ENCODE measurements at regions not wholly inside any gene's neighbourhood (a gene's known extent, or its start where the extent isn't known, plus 50 kb on each side); places are given as distances from the start of the nearest gene placed in this dataset.

DNA sequence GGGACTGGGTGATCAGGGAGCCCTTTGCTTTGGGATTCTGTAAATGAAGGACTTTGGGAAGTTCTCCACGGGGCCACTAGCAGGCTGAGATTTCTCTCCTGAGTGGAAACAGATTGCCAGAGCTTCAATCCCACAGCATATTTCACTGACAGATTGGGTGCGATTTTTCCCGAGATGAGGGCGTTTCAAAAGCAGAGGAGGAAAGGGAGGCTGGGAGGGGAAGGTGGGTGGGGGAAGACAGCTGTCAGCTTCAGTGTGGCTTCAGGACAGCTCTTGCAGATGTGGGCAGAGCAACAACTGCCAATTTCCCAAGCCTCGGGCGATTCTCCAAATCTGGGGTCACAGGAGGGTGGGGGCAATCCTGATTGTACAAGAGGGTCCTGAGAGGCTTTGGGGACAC is 258.5 kb upstream of the ADRA1B start:
- no peaks in the 10 kb centered on the region for H3K4me1 ChIP-seq
- TF ChIP-seq, protein P1, sequence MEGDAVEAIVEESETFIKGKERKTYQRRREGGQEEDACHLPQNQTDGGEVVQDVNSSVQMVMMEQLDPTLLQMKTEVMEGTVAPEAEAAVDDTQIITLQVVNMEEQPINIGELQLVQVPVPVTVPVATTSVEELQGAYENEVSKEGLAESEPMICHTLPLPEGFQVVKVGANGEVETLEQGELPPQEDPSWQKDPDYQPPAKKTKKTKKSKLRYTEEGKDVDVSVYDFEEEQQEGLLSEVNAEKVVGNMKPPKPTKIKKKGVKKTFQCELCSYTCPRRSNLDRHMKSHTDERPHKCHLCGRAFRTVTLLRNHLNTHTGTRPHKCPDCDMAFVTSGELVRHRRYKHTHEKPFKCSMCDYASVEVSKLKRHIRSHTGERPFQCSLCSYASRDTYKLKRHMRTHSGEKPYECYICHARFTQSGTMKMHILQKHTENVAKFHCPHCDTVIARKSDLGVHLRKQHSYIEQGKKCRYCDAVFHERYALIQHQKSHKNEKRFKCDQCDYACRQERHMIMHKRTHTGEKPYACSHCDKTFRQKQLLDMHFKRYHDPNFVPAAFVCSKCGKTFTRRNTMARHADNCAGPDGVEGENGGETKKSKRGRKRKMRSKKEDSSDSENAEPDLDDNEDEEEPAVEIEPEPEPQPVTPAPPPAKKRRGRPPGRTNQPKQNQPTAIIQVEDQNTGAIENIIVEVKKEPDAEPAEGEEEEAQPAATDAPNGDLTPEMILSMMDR (IDR thresholded peaks at IDR 0.05 in 8 of 11, conservative IDR thresholded peaks at IDR 0.05 in 3 of 11) = no peak
- TF ChIP-seq POLR2A (IDR thresholded peaks at IDR 0.05) (no peak), POLR2AphosphoS5 (IDR thresholded peaks at IDR 0.05) (no peak)
- DNase-seq = no peak
- no peak overlapping the region for H3K27ac ChIP-seq
- H3K36me3 ChIP-seq = no peaks in the 10 kb centered on the region
- WGBS, 5 donors = 62 to 86% (median 69%) methylated on average over 6 of the region's 6 CpGs
- H3K27me3 ChIP-seq (replicated peaks in 1 of 7) = no peaks in the 10 kb centered on the region
- H3K9me3 ChIP-seq = no peaks in the 10 kb centered on the region
- intact Hi-C loops (cut with DNase I; ENCODE audit: low total_unique reads) = no loop called here
- no peak overlapping the region for H3K4me3 ChIP-seq

DNA sequence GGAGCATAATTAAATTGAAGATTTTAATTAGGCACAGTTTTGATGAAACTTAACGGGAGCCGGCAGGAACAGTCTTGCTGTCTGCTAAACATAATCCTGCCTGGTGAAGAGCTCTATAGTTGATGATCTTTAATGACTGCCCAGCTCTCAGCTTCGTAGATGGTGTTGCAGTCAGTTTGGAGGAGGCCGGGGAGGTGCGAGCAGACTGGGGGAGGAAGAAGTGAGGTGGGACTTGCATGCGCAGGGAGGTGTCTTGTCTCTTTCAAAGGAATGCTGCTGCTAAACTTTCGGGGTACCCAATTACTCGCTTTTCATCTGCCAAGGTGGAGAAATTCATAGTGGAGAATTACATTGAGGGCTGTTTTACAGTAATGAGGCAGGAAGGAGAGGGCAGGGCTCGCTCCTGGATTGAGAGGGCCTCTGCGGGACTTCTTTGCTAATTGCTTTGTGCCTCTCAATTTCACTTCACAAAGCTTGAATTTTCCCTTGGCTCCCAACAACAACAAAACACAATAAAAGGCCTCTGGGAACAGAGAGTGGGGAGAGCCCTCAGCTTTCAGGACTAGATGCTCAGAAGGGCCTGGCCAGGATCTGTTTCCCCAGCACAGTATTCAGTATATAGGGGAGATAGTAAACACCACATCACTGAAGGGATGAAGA is 257.9 kb upstream of the ADRA1B start:
- no peak for TF ChIP-seq POLR2A (IDR thresholded peaks at IDR 0.05)
- TF ChIP-seq, protein P1 (IDR thresholded peaks at IDR 0.05 in 8 of 11, conservative IDR thresholded peaks at IDR 0.05 in 3 of 11) = no peak
- no peak for TF ChIP-seq POLR2AphosphoS5 (IDR thresholded peaks at IDR 0.05)
- H3K27ac ChIP-seq = no peak overlapping the region
- intact Hi-C loops (cut with DNase I; ENCODE audit: low total_unique reads) = no loop called here
- H3K36me3 ChIP-seq = no peaks in the 10 kb centered on the region
- H3K9me3 ChIP-seq = no peaks in the 10 kb centered on the region
- H3K4me1 ChIP-seq = no peaks in the 10 kb centered on the region
- H3K4me3 ChIP-seq = no peak overlapping the region
- no peaks in the 10 kb centered on the region for H3K27me3 ChIP-seq (replicated peaks in 1 of 7)
- no peak for DNase-seq
- WGBS, 5 donors = 81 to 88% (median 85%) methylated on average over 10 of the region's 10 CpGs

DNA sequence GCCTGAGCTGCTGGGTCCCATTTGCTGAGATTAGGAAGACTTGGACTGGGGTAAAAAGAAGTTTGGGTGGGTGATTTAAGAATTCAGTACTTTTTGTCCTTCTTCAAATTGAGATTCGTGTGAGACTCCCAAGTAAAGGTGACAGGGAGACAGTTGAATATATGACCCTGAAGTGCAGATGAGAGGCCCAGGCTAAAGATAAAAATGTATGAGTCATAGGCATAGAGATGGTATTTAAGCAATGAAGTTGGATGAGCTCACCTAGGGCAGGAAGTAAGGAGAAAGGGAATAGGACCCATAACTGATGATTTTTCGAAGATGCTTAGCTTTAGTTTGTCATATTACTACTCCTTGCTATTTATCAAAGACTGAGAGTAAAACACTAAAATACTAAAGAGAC is 255.9 kb upstream of the ADRA1B start:
- H3K36me3 ChIP-seq = no peaks in the 10 kb centered on the region
- no peak for DNase-seq
- intact Hi-C loops (cut with DNase I; ENCODE audit: low total_unique reads) = no loop called here
- H3K27me3 ChIP-seq (replicated peaks in 1 of 7) = no peaks in the 10 kb centered on the region
- WGBS, 5 donors = 76 to 82% (median 81%) methylated on average over 2 of the region's 2 CpGs
- no peaks in the 10 kb centered on the region for H3K4me1 ChIP-seq
- H3K27ac ChIP-seq = no peak overlapping the region
- no peaks in the 10 kb centered on the region for H3K9me3 ChIP-seq
- no peak for TF ChIP-seq POLR2A (IDR thresholded peaks at IDR 0.05)
- TF ChIP-seq POLR2AphosphoS5 (IDR thresholded peaks at IDR 0.05) = no peak
- TF ChIP-seq, protein P1 (IDR thresholded peaks at IDR 0.05 in 8 of 11, conservative IDR thresholded peaks at IDR 0.05 in 3 of 11) = no peak
- no peak overlapping the region for H3K4me3 ChIP-seq

DNA sequence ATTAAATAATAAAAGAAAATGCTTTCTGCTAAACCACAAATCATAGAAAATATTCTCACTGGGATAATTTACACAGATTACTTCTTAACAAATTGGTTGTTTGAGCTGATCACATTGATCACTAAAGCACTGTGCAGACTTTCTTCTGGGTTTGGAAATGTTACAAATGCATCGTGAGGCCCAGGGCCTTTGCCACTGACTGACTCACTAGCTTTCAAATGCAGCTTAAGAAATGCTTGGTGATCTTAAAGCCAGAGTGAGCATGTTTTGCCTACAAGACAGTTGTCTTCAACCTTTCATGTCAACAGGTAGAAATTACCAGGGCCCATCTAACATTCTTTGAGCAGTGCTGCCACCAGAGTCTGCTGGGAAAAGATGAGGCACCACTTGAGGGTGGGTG is 252.3 kb upstream of the ADRA1B start:
- no peak for DNase-seq
- intact Hi-C loops (cut with DNase I; ENCODE audit: low total_unique reads) = no loop called here
- Histone ChIP-seq H3K27me3 (replicated peaks in 1 of 7) (no peaks in the 10 kb centered on the region), H3K4me1 (no peaks in the 10 kb centered on the region), H3K36me3 (no peaks in the 10 kb centered on the region), H3K27ac (no peak overlapping the region), H3K4me3 (no peak overlapping the region), H3K9me3 (no peaks in the 10 kb centered on the region)
- TF ChIP-seq, protein P1 (IDR thresholded peaks at IDR 0.05 in 8 of 11, conservative IDR thresholded peaks at IDR 0.05 in 3 of 11) = no peak
- TF ChIP-seq POLR2AphosphoS5 (IDR thresholded peaks at IDR 0.05) (no peak), POLR2A (IDR thresholded peaks at IDR 0.05) (no peak)
- WGBS, 5 donors = 89 to 100% (median 92%) methylated on average over 1 of the region's 1 CpG
